LoVo (cell line): ENCODE measurements at regions not wholly inside any gene's neighbourhood (a gene's known extent, or its start where the extent isn't known, plus 50 kb on each side); places are given as distances from the start of the nearest gene placed in this dataset.
"Not testable (repeated sequence)": the region's sequence is repeated elsewhere in the genome, so short reads cannot be mapped to it uniquely, and the experiment has no call there.

Experiments
- DNase-seq: peaks from one replicate; pipeline ENCODE4 v3.0.0-alpha.2; 2016; ENCODE audit warnings: low spot score

GRCh38 chr7:108813251-108814014 lies 243.8 kb downstream of the DNAJB9 start:
- DNase-seq = no peak

- no peak for DNase-seq
Observed at GRCh38 chr7:108815815-108816214, 246.1 kb downstream of the DNAJB9 start.

GRCh38 chr7:108818742-108819141 lies 249.1 kb downstream of the DNAJB9 start:
- DNase-seq = no peak

- DNase-seq = no peak
Observed at GRCh38 chr7:108824840-108825580, 255.3 kb downstream of the DNAJB9 start.

GRCh38 chr7:108825581-108825909 lies 255.9 kb downstream of the DNAJB9 start:
- DNase-seq = no peak

- DNase-seq = no peak
Observed at GRCh38 chr7:108836256-108836655, 266.6 kb downstream of the DNAJB9 start.

GRCh38 chr7:108838198-108838597 lies 268.5 kb downstream of the DNAJB9 start:
- no peak for DNase-seq

GRCh38 chr7:108839076-108839475 lies 269.4 kb downstream of the DNAJB9 start:
- no peak for DNase-seq

- DNase-seq = no peak
Observed at GRCh38 chr7:108845951-108846350, 276.3 kb downstream of the DNAJB9 start.

GRCh38 chr7:108846471-108846870 lies 276.8 kb downstream of the DNAJB9 start:
- DNase-seq = no peak

GRCh38 chr7:108848486-108848885 lies 278.8 kb downstream of the DNAJB9 start:
- DNase-seq = no peak

GRCh38 chr7:108860615-108861014 lies 290.9 kb downstream of the DNAJB9 start:
- no peak for DNase-seq

- no peak for DNase-seq
Observed at GRCh38 chr7:108861071-108861470, 291.4 kb downstream of the DNAJB9 start.

GRCh38 chr7:108863227-108863848 lies 293.7 kb downstream of the DNAJB9 start:
- no peak for DNase-seq

GRCh38 chr7:108869070-108869469 lies 299.4 kb downstream of the DNAJB9 start:
- DNase-seq = no peak

GRCh38 chr7:108875139-108875538 lies 305.5 kb downstream of the DNAJB9 start:
- no peak for DNase-seq

GRCh38 chr7:108890862-108891261 lies 321.2 kb downstream of the DNAJB9 start:
- DNase-seq = no peak

- no peak for DNase-seq
Observed at GRCh38 chr7:108908456-108908855, 338.8 kb downstream of the DNAJB9 start.

- no peak for DNase-seq
Observed at GRCh38 chr7:108911016-108911415, 341.3 kb downstream of the DNAJB9 start.

GRCh38 chr7:108920490-108920889 lies 350.8 kb downstream of the DNAJB9 start:
- DNase-seq = no peak

- not testable (repeated sequence) for DNase-seq
Observed at GRCh38 chr7:108943048-108943447, 373.4 kb downstream of the DNAJB9 start.

- no peak for DNase-seq
Observed at GRCh38 chr7:108947526-108947925, 377.9 kb downstream of the DNAJB9 start.

GRCh38 chr7:108972004-108972403 lies 402.3 kb downstream of the DNAJB9 start:
- no peak for DNase-seq
